B cell (primary cell): ENCODE measurements at regions not wholly inside any gene's neighbourhood (a gene's known extent, or its start where the extent isn't known, plus 50 kb on each side); places are given as distances from the start of the nearest gene placed in this dataset.

Source experiments
- ATAC-seq: fragments of 200-7000 bp; cut with Tn5 transposase; one replicate; pipeline ENCODE4 v1.10.0; 2021; ENCODE audit warnings: low read depth, mild to moderate bottlenecking, moderate number of reproducible peaks, moderate library complexity
- CTCF ChIA-PET: fragments of 350-600 bp; sonication (Branson Sonifier 250); formaldehyde crosslinking; loops from one replicate; lab custom pipeline; 2021; ENCODE audit warnings: antibody characterized with exemption, inconsistent platforms; lab: Charles Lee
- POLR2A ChIA-PET: fragments of 350-600 bp; sonication (Branson Sonifier 250); formaldehyde crosslinking; loops from one replicate; lab custom pipeline; 2021; ENCODE audit warnings: antibody characterized with exemption; lab: Charles Lee
- DNase-seq: peaks from one replicate; pipeline ENCODE4 v3.0.0; 2013
- H2AFZ ChIP-seq: 2 replicates; pipeline ENCODE4 v1.6.1; 2012; ENCODE audit warnings: mild to moderate bottlenecking, low read depth, low read length; ENCODE audit not compliant: insufficient read depth, poor library complexity, severe bottlenecking
- H3K27ac ChIP-seq, 2 donors: 1 replicate in 1 of 2; 2 replicates in 1 of 2; pipeline ENCODE4 v1.5.1; 2012 to 2013; ENCODE audit warnings: low read length in 2 of 2, mild to moderate bottlenecking in 2 of 2, moderate library complexity in 1 of 2
- H3K27me3 ChIP-seq, 4 experiments: fragments of 200-600 bp in 1 of 4; sonication (generic) in 1 of 4; replicated peaks in 1 of 4; 1 replicate in 2 of 4; 2 replicates in 2 of 4; pipeline versions ENCODE4 v1.6.1 to v1.7.0; 2013 to 2016; ENCODE audit warnings: low read length in 3 of 4, mild to moderate bottlenecking in 2 of 4, mixed read lengths in 1 of 4, moderate library complexity in 1 of 4; ENCODE audit not compliant: insufficient read depth in 4 of 4, control insufficient read depth in 3 of 4; ENCODE audit errors: control extremely low read depth in 1 of 4
- H3K36me3 ChIP-seq, 2 experiments: replicated peaks in 1 of 2; 1 replicate in 1 of 2; 2 replicates in 1 of 2; pipeline versions ENCODE4 v1.6.1 to v1.7.1; 2013; ENCODE audit warnings: low read length in 1 of 2; ENCODE audit not compliant: insufficient read depth in 2 of 2, control insufficient read depth in 1 of 2; ENCODE audit errors: control extremely low read depth in 1 of 2, extremely low read depth in 1 of 2
- H3K4me1 ChIP-seq, 2 donors: fragments of 200-600 bp in 1 of 2; sonication (generic) in 1 of 2; 1 replicate in 1 of 2; 2 replicates in 1 of 2; pipeline versions ENCODE4 v1.5.1 to v1.6.1; 2013 to 2017; ENCODE audit warnings: low read length in 2 of 2; ENCODE audit not compliant: control insufficient read depth in 2 of 2, insufficient read depth in 2 of 2
- H3K4me2 ChIP-seq: replicated peaks from 2 replicates; pipeline ENCODE3; 2012; ENCODE audit warnings: mild to moderate bottlenecking, low read depth, low read length; ENCODE audit not compliant: poor library complexity, severe bottlenecking
- H3K4me3 ChIP-seq, 5 experiments: fragments of 200-600 bp in 1 of 5; sonication (generic) in 1 of 5; 1 replicate in 3 of 5; 2 replicates in 2 of 5; pipeline versions ENCODE4 v1.5.1 to v1.7.0; 2011 to 2016; ENCODE audit warnings: low read length in 4 of 5, mild to moderate bottlenecking in 4 of 5, low read depth in 2 of 5, control low read depth in 1 of 5, moderate library complexity in 1 of 5; ENCODE audit not compliant: insufficient read depth in 1 of 5; ENCODE audit errors: control extremely low read depth in 1 of 5, extremely low read depth in 1 of 5
- H3K79me2 ChIP-seq: fragments of 200-600 bp; sonication (generic); one replicate; pipeline ENCODE4 v1.6.0; 2016; ENCODE audit warnings: low read length; ENCODE audit not compliant: control insufficient read depth, insufficient read depth
- H3K9ac ChIP-seq: fragments of 200-600 bp; sonication (generic); 2 replicates; pipeline ENCODE4 v1.6.1; 2017; ENCODE audit warnings: mild to moderate bottlenecking, low read length, moderate library complexity
- H3K9me3 ChIP-seq, 3 donors: one replicate each; pipeline versions ENCODE4 v1.6.1 to v1.7.1; 2013; ENCODE audit warnings: low read length in 2 of 3; ENCODE audit not compliant: control insufficient read depth in 2 of 3, insufficient read depth in 1 of 3; ENCODE audit errors: control extremely low read depth in 1 of 3
- H4K20me1 ChIP-seq: 2 replicates; pipeline ENCODE4 v1.6.0; 2012; ENCODE audit warnings: mild to moderate bottlenecking, low read length; ENCODE audit not compliant: insufficient read depth, control insufficient read depth, poor library complexity, severe bottlenecking
- H3K27ac Mint-ChIP-seq: one replicate; pipeline ENCODE4 v1.8.0; 2021; ENCODE audit warnings: mixed read lengths
- H3K27me3 Mint-ChIP-seq: one replicate; pipeline ENCODE4 v1.8.0; 2021; ENCODE audit warnings: mixed read lengths
- H3K4me1 Mint-ChIP-seq: one replicate; pipeline ENCODE4 v1.8.0; 2021; ENCODE audit warnings: mixed read lengths
- H3K4me3 Mint-ChIP-seq: one replicate; pipeline ENCODE4 v1.8.0; 2021; ENCODE audit warnings: mixed read lengths
- H3K9me3 Mint-ChIP-seq: one replicate; pipeline ENCODE4 v1.8.0; 2022; ENCODE audit warnings: mixed read lengths; ENCODE audit not compliant: insufficient read depth
- EZH2 ChIP-seq: IDR thresholded peaks from 2 replicates; pipeline ENCODE4 v1.6.1; 2012; ENCODE audit warnings: borderline replicate concordance, low read depth, mild to moderate bottlenecking, moderate library complexity, low read length; ENCODE audit not compliant: insufficient read depth, poor library complexity, severe bottlenecking
- WGBS: methylation state at CpG from one replicate; pipeline ENCODE4 v1.1.5; 2013; ENCODE audit warnings: missing lambda C conversion rate; ENCODE audit not compliant: insufficient coverage; 5-methylcytosine and 5-hydroxymethylcytosine counted together
- intact Hi-C: fragments of 100-400 bp; cut with micrococcal nuclease; formaldehyde crosslinking; loops from one replicate; pipeline ENCODE4 v1.10.0; 2022
- TF ChIP-seq, protein P1 (sequence below): fragments of 200-600 bp; IDR thresholded peaks from one replicate; pipeline ENCODE4 v1.8.0; 2022; ENCODE audit warnings: antibody characterized with exemption, mild to moderate bottlenecking

DNA sequence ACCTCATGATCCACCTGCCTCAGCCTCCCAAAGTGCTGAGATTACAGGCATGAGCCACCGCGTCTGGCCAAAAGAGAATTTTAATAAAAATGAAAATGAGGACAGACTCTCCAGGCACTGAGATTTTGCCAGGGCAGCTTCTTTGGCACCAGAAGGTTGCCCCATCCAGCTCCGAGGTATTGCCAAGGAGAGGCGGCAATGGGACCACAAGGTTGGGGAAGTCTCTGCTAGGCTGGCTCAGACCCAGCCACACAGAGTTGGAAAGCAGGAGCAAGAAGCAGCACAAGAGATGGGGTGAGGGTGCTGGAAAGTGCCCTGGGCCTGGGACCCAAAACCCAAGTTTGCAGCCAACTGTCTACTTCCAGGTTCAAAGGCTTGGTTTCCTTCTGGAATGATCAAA lies 200.9 kb downstream of the HHIPL2 start:
- Mint-ChIP-seq H3K27ac (no peak overlapping the region), H3K27me3 (peaks cover 34% of the 10 kb centered on the region), H3K9me3 (no peaks in the 10 kb centered on the region), H3K4me3 (no peak overlapping the region), H3K4me1 (no peaks in the 10 kb centered on the region)
- intact Hi-C loops: no loop called here
- POLR2A ChIA-PET: no interaction called here
- CTCF ChIA-PET: no interaction called here
- Histone ChIP-seq H3K9ac (no peak overlapping the region), H3K27me3 (no peaks in the 10 kb centered on the region), H3K4me3 (no peak overlapping the region), H3K36me3 (no peaks in the 10 kb centered on the region), H3K4me1 (no peaks in the 10 kb centered on the region), H2AFZ (no peak overlapping the region), H3K9me3 (peaks cover 0 to 1% (median 0%) of the 10 kb centered on the region in 3 donors), H3K79me2 (no peaks in the 10 kb centered on the region), H4K20me1 (no peaks in the 10 kb centered on the region), H3K4me2 (no peak overlapping the region), H3K27ac (no peak overlapping the region)
- ATAC-seq (no peak), DNase-seq (no peak)
- 100% methylated on average over 3 of the region's 4 CpGs for WGBS
- TF ChIP-seq, protein P1, sequence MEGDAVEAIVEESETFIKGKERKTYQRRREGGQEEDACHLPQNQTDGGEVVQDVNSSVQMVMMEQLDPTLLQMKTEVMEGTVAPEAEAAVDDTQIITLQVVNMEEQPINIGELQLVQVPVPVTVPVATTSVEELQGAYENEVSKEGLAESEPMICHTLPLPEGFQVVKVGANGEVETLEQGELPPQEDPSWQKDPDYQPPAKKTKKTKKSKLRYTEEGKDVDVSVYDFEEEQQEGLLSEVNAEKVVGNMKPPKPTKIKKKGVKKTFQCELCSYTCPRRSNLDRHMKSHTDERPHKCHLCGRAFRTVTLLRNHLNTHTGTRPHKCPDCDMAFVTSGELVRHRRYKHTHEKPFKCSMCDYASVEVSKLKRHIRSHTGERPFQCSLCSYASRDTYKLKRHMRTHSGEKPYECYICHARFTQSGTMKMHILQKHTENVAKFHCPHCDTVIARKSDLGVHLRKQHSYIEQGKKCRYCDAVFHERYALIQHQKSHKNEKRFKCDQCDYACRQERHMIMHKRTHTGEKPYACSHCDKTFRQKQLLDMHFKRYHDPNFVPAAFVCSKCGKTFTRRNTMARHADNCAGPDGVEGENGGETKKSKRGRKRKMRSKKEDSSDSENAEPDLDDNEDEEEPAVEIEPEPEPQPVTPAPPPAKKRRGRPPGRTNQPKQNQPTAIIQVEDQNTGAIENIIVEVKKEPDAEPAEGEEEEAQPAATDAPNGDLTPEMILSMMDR: no peak
- no peak for TF ChIP-seq EZH2

DNA sequence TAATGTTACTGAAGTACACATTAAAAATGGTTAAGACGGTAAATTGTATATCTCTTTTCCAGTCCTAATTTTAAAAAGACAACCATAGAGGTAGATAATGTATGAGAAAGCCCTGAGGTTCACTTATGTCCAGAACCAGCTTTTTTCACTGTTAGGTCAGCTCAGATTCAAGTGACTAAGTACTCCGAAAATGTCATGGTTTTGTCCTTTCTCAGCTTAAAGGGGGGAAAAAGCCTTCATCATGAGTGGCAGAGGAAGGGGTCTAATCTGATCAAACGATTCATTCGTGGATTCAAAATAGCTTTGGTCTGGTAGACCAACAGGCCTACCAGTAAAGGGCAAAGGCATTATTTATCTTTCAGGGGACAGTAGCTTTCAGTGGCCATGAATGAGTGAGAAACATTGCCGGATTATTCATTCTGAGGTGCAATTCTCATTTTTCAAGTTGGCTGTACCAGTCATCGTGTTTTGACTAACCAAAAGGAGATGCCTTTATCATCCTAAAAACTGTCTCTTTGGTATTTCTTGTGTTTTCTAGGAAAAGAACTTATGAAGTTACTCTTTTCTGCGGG lies 208.4 kb downstream of the HHIPL2 start:
- no peak overlapping the region for H3K27ac Mint-ChIP-seq
- H3K27me3 ChIP-seq: no peaks in the 10 kb centered on the region
- no peaks in the 10 kb centered on the region for H3K4me1 Mint-ChIP-seq
- H3K4me2 ChIP-seq: no peak overlapping the region
- WGBS: 80% methylated on average over 5 of the region's 7 CpGs
- no peaks in the 10 kb centered on the region for H3K79me2 ChIP-seq
- POLR2A ChIA-PET: no interaction called here
- no peaks in the 10 kb centered on the region for H4K20me1 ChIP-seq
- no peak overlapping the region for H3K4me3 ChIP-seq
- DNase-seq (no peak), ATAC-seq (no peak)
- TF ChIP-seq EZH2: no peak
- TF ChIP-seq, protein P1: no peak
- no peaks in the 10 kb centered on the region for H3K9me3 Mint-ChIP-seq
- H2AFZ ChIP-seq: no peak overlapping the region
- no peak overlapping the region for H3K27ac ChIP-seq
- H3K27me3 Mint-ChIP-seq: peaks cover 13% of the 10 kb centered on the region
- H3K4me3 Mint-ChIP-seq: no peak overlapping the region
- H3K4me1 ChIP-seq: no peaks in the 10 kb centered on the region
- intact Hi-C loops: no loop called here
- no peaks in the 10 kb centered on the region for H3K9me3 ChIP-seq
- CTCF ChIA-PET: interaction anchor here (0.7 kb wide), 1 partner anchor 1541 kb away, joined by 3 read pairs; no protein-coding TSS in a partner anchor
- no peak overlapping the region for H3K9ac ChIP-seq
- H3K36me3 ChIP-seq: no peaks in the 10 kb centered on the region
